ENCODE measurements at regions not wholly inside any gene's neighbourhood (a gene's known extent, or its start where the extent isn't known, plus 50 kb on each side); places are given as distances from the start of the nearest gene placed in this dataset.

- H3K27ac ChIP-seq: no peak overlapping the region
- H3K36me3 ChIP-seq: no peaks in the 10 kb centered on the region
- intact Hi-C loops (cut with DNase I): no loop called here
- no peak for DNase-seq
- no peaks in the 10 kb centered on the region for H3K27me3 ChIP-seq
- no peak overlapping the region for H3K4me3 ChIP-seq
- TF ChIP-seq POLR2AphosphoS5 (IDR thresholded peaks at IDR 0.05) (no peak), CTCF (IDR thresholded peaks at IDR 0.05) (no peak), EP300 (IDR thresholded peaks at IDR 0.05) (no peak), POLR2A (IDR thresholded peaks at IDR 0.05) (no peak)
- 58 to 71% methylated on average over 3 of the region's 3 CpGs for WGBS, 2 donors
- H3K9me3 ChIP-seq: no peaks in the 10 kb centered on the region
- no peaks in the 10 kb centered on the region for H3K4me1 ChIP-seq
Measured at GRCh38 chr4:176964116-176964691, 171.5 kb upstream of the VEGFC start.

- WGBS, 2 donors: 67 to 70% methylated on average over 3 of the region's 3 CpGs
- Histone ChIP-seq H3K36me3 (no peaks in the 10 kb centered on the region), H3K4me3 (no peak overlapping the region), H3K27me3 (no peaks in the 10 kb centered on the region), H3K27ac (no peak overlapping the region), H3K9me3 (no peaks in the 10 kb centered on the region), H3K4me1 (no peaks in the 10 kb centered on the region)
- DNase-seq: no peak
- TF ChIP-seq EP300 (IDR thresholded peaks at IDR 0.05) (no peak), POLR2AphosphoS5 (IDR thresholded peaks at IDR 0.05) (no peak), CTCF (IDR thresholded peaks at IDR 0.05) (no peak), POLR2A (IDR thresholded peaks at IDR 0.05) (no peak)
- intact Hi-C loops (cut with DNase I): no loop called here
Measured at GRCh38 chr4:176967586-176967985, 174.9 kb upstream of the VEGFC start.

GRCh38 chr4:176968094-176968493 lies 175.4 kb upstream of the VEGFC start:
- no peak for DNase-seq
- Histone ChIP-seq H3K36me3 (no peaks in the 10 kb centered on the region), H3K9me3 (no peaks in the 10 kb centered on the region), H3K4me3 (no peak overlapping the region), H3K27me3 (no peaks in the 10 kb centered on the region), H3K27ac (no peak overlapping the region), H3K4me1 (no peaks in the 10 kb centered on the region)
- no peak for TF ChIP-seq CTCF (IDR thresholded peaks at IDR 0.05)
- no peak for TF ChIP-seq POLR2A (IDR thresholded peaks at IDR 0.05)
- TF ChIP-seq EP300 (IDR thresholded peaks at IDR 0.05): no peak
- TF ChIP-seq POLR2AphosphoS5 (IDR thresholded peaks at IDR 0.05): no peak
- intact Hi-C loops (cut with DNase I): no loop called here
- 70 to 75% methylated on average over 1 of the region's 1 CpG for WGBS, 2 donors

GRCh38 chr4:176969011-176969410 lies 176.3 kb upstream of the VEGFC start:
- Histone ChIP-seq H3K36me3 (no peaks in the 10 kb centered on the region), H3K9me3 (no peaks in the 10 kb centered on the region)
- 26 to 62% methylated on average over 2 of the region's 2 CpGs for WGBS, 2 donors

More at GRCh38 chr4:176969011-176969410, 176.3 kb upstream of the VEGFC start:
- no peaks in the 10 kb centered on the region for H3K27me3 ChIP-seq
- no peak overlapping the region for H3K4me3 ChIP-seq
- intact Hi-C loops (cut with DNase I): no loop called here
- no peaks in the 10 kb centered on the region for H3K4me1 ChIP-seq
- H3K27ac ChIP-seq: no peak overlapping the region
- DNase-seq: no peak
- TF ChIP-seq POLR2AphosphoS5 (IDR thresholded peaks at IDR 0.05) (no peak), CTCF (IDR thresholded peaks at IDR 0.05) (no peak)
